ENCODE measurements at regions not wholly inside any gene's neighbourhood (a gene's known extent, or its start where the extent isn't known, plus 50 kb on each side); places are given as distances from the start of the nearest gene placed in this dataset.

DNA sequence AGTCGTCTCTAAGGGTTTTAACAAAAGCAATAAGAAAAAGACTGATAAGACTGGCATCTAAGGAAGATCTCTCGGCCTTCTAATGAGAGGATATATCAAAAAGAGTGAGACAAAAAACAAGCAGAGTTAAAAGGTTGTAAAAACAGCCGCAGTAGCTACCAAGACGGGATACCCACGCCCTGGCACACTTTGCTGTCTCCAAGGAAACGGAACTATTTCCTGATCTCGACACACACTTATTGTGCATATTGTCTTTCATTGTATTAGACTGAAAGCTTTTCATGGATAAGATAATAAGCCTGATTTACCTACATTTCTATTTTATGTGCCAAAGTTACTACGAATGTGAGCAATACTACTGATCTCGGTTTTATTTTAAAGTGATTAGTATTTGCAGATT, 161.5 kb upstream of the MCTP2 start:
- no peak for TF ChIP-seq POLR2AphosphoS5 (IDR thresholded peaks at IDR 0.05; ENCODE audit: low read depth, low read length)
- no peak for TF ChIP-seq POLR2A (IDR thresholded peaks at IDR 0.05; ENCODE audit: borderline replicate concordance, extremely low read depth, insufficient read depth, insufficient read length)
- TF ChIP-seq EZH2 (IDR thresholded peaks at IDR 0.05), result no peak
- TF ChIP-seq, protein P1, sequence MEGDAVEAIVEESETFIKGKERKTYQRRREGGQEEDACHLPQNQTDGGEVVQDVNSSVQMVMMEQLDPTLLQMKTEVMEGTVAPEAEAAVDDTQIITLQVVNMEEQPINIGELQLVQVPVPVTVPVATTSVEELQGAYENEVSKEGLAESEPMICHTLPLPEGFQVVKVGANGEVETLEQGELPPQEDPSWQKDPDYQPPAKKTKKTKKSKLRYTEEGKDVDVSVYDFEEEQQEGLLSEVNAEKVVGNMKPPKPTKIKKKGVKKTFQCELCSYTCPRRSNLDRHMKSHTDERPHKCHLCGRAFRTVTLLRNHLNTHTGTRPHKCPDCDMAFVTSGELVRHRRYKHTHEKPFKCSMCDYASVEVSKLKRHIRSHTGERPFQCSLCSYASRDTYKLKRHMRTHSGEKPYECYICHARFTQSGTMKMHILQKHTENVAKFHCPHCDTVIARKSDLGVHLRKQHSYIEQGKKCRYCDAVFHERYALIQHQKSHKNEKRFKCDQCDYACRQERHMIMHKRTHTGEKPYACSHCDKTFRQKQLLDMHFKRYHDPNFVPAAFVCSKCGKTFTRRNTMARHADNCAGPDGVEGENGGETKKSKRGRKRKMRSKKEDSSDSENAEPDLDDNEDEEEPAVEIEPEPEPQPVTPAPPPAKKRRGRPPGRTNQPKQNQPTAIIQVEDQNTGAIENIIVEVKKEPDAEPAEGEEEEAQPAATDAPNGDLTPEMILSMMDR (IDR thresholded peaks at IDR 0.05 in 2 of 3, conservative IDR thresholded peaks at IDR 0.05 in 1 of 3; ENCODE audit: borderline replicate concordance in 1 of 3, insufficient read depth in 1 of 3, low read depth in 2 of 3, low read length in 2 of 3), result no peak
- no peak for TF ChIP-seq SP1 (IDR thresholded peaks at IDR 0.05; ENCODE audit: low read depth)
- no peak for TF ChIP-seq EZH2phosphoT487 (IDR thresholded peaks at IDR 0.05; ENCODE audit: borderline replicate concordance)
- no peak for TF ChIP-seq CEBPB (IDR thresholded peaks at IDR 0.05; ENCODE audit: low read depth)
- TF ChIP-seq, protein P2, sequence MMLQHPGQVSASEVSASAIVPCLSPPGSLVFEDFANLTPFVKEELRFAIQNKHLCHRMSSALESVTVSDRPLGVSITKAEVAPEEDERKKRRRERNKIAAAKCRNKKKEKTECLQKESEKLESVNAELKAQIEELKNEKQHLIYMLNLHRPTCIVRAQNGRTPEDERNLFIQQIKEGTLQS (IDR thresholded peaks at IDR 0.05), result no peak
- no peak for TF ChIP-seq SRF (IDR thresholded peaks at IDR 0.05; ENCODE audit: low read depth)
- TF ChIP-seq, protein P3, sequence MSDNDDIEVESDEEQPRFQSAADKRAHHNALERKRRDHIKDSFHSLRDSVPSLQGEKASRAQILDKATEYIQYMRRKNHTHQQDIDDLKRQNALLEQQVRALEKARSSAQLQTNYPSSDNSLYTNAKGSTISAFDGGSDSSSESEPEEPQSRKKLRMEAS (IDR thresholded peaks at IDR 0.05), result no peak
- no peak for TF ChIP-seq RAD21 (IDR thresholded peaks at IDR 0.05; ENCODE audit: low read depth)
- TF ChIP-seq ELF1 (IDR thresholded peaks at IDR 0.05; ENCODE audit: borderline replicate concordance, low read depth), result no peak
